A673 (cell line): ENCODE measurements at regions not wholly inside any gene's neighbourhood (a gene's known extent, or its start where the extent isn't known, plus 50 kb on each side); places are given as distances from the start of the nearest gene placed in this dataset.

Experiments used
- BruUV-seq: library from RNA; stranded (reverse); fragments of 400-500 nt; replicated peaks from 2 replicates; lab custom pipeline; 2021; lab: Mats Ljungman, UMichigan
- CTCF ChIA-PET: fragments of 300-600 bp; sonication (Branson Sonifier 250); formaldehyde crosslinking; loops from one replicate; lab custom pipeline; 2022; ENCODE audit warnings: antibody characterized with exemption; lab: Charles Lee
- POLR2A ChIA-PET: fragments of 300-600 bp; sonication (Branson Sonifier 250); formaldehyde crosslinking; loops from one replicate; lab custom pipeline; 2022; ENCODE audit warnings: antibody characterized with exemption; ENCODE audit not compliant: low non-redundant PET; lab: Charles Lee
- DNase-seq: peaks from one replicate; pipeline ENCODE4 v3.0.0-alpha.2; 2015; ENCODE audit warnings: low spot score
- H3K27ac ChIP-seq: fragments of 200-600 bp; sonication (generic); 2 replicates; pipeline ENCODE4 v1.5.1; 2016; ENCODE audit warnings: mixed run types, low read depth, mild to moderate bottlenecking, mixed read lengths, antibody characterized with exemption, low read length; ENCODE audit not compliant: poor library complexity, severe bottlenecking
- H3K27me3 ChIP-seq: fragments of 200-600 bp; sonication (generic); replicated peaks from 2 replicates; pipeline ENCODE4 v1.6.1; 2017; ENCODE audit warnings: mixed run types, low read depth, mild to moderate bottlenecking, mixed read lengths, antibody characterized with exemption, low read length; ENCODE audit not compliant: insufficient read depth, poor library complexity
- H3K36me3 ChIP-seq: fragments of 200-600 bp; sonication (generic); 2 replicates; pipeline ENCODE4 v1.6.1; 2016; ENCODE audit warnings: mixed run types, mild to moderate bottlenecking, mixed read lengths, antibody characterized with exemption, low read length; ENCODE audit not compliant: insufficient read depth, poor library complexity, severe bottlenecking
- H3K4me1 ChIP-seq: fragments of 200-600 bp; sonication (generic); 2 replicates; pipeline ENCODE4 v1.6.1; 2017; ENCODE audit warnings: mixed run types, mild to moderate bottlenecking, mixed read lengths, antibody characterized with exemption, low read length; ENCODE audit not compliant: insufficient read depth, poor library complexity, severe bottlenecking
- H3K4me3 ChIP-seq: fragments of 200-600 bp; sonication (generic); 2 replicates; pipeline ENCODE4 v1.5.1; 2016; ENCODE audit warnings: low read depth, mixed run types, mild to moderate bottlenecking, mixed read lengths, low read length; ENCODE audit not compliant: poor library complexity, severe bottlenecking
- H3K9me3 ChIP-seq: fragments of 200-600 bp; sonication (generic); 2 replicates; pipeline ENCODE4 v1.6.1; 2016; ENCODE audit warnings: mixed run types, low read depth, mild to moderate bottlenecking, mixed read lengths, antibody characterized with exemption, low read length; ENCODE audit not compliant: poor library complexity, severe bottlenecking
- CTCF ChIP-seq: fragments of 300-800, 200-600 bp; sonication (generic); conservative IDR thresholded peaks from 2 replicates; pipeline ENCODE4 v1.5.1; 2017; ENCODE audit warnings: low read depth, mild to moderate bottlenecking, antibody characterized with exemption, low read length, moderate library complexity, mixed read lengths
- EZH2 ChIP-seq: fragments of 200-600 bp; sonication (generic); IDR thresholded peaks from 2 replicates; pipeline ENCODE4 v1.6.1; 2017; ENCODE audit warnings: borderline replicate concordance, low read depth, mild to moderate bottlenecking, mixed read lengths, antibody characterized with exemption, low read length; ENCODE audit not compliant: poor library complexity, severe bottlenecking
- intact Hi-C: fragments of 100-400 bp; cut with micrococcal nuclease; formaldehyde crosslinking; loops from one replicate; pipeline ENCODE4 v1.10.0; 2022; ENCODE audit not compliant: unreplicated experiment

- Histone ChIP-seq H3K4me1 (no peaks in the 10 kb centered on the region), H3K36me3 (no peaks in the 10 kb centered on the region), H3K4me3 (no peak overlapping the region), H3K27ac (no peak overlapping the region), H3K27me3 (peaks cover 89% of the 10 kb centered on the region), H3K9me3 (no peaks in the 10 kb centered on the region)
- ChIA-PET CTCF (no interaction called here), POLR2A (no interaction called here)
- DNase-seq: no peak
- TF ChIP-seq EZH2: no peak
- BruUV-seq: no TSS peak
- intact Hi-C loops: no loop called here
Measured at GRCh38 chr16:86245351-86245750, 265.0 kb upstream of the FOXF1 start.

GRCh38 chr16:86245895-86246294, 264.4 kb upstream of the FOXF1 start:
- H3K4me1 ChIP-seq: no peaks in the 10 kb centered on the region
- no peak for DNase-seq
- no peaks in the 10 kb centered on the region for H3K36me3 ChIP-seq
- H3K4me3 ChIP-seq: no peak overlapping the region
- intact Hi-C loops: no loop called here
- TF ChIP-seq EZH2 (no peak), CTCF (no peak)
- H3K27ac ChIP-seq: no peak overlapping the region
- no peaks in the 10 kb centered on the region for H3K9me3 ChIP-seq
- ChIA-PET POLR2A (no interaction called here), CTCF (no interaction called here)
- no TSS peak for BruUV-seq
- H3K27me3 ChIP-seq: peaks cover 84% of the 10 kb centered on the region

GRCh38 chr16:86248310-86248905, 261.9 kb upstream of the FOXF1 start:
- ChIA-PET POLR2A (no interaction called here), CTCF (no interaction called here)
- Histone ChIP-seq H3K4me3 (no peak overlapping the region), H3K36me3 (no peaks in the 10 kb centered on the region), H3K4me1 (no peaks in the 10 kb centered on the region), H3K9me3 (no peaks in the 10 kb centered on the region), H3K27me3 (peaks cover 68% of the 10 kb centered on the region), H3K27ac (no peak overlapping the region)
- no peak for DNase-seq
- TF ChIP-seq EZH2 (no peak), CTCF (no peak)
- intact Hi-C loops: no loop called here
- BruUV-seq: no TSS peak

- Histone ChIP-seq H3K27ac (no peak overlapping the region), H3K27me3 (peaks cover 61% of the 10 kb centered on the region), H3K9me3 (no peaks in the 10 kb centered on the region), H3K4me3 (no peak overlapping the region), H3K4me1 (no peaks in the 10 kb centered on the region), H3K36me3 (no peaks in the 10 kb centered on the region)
- TF ChIP-seq CTCF: no peak
- no peak for TF ChIP-seq EZH2
- intact Hi-C loops: no loop called here
- no TSS peak for BruUV-seq
- CTCF ChIA-PET: no interaction called here
- POLR2A ChIA-PET: no interaction called here
- DNase-seq: no peak
Measured at GRCh38 chr16:86249631-86250030, 260.7 kb upstream of the FOXF1 start.
